GM18520 (cell line): ENCODE measurements at regions not wholly inside any gene's neighbourhood (a gene's known extent, or its start where the extent isn't known, plus 50 kb on each side); places are given as distances from the start of the nearest gene placed in this dataset.
"Not testable (repeated sequence)": the region's sequence is repeated elsewhere in the genome, so short reads cannot be mapped to it uniquely, and the experiment has no call there.

Experiments used
- ATAC-seq: cut with Tn5 transposase; IDR thresholded peaks from one replicate; pipeline ENCODE4 v1.9.1; 2021; ENCODE audit not compliant: unreplicated experiment

GRCh38 chr12:67758521-67758920 is 110.0 kb downstream of the DYRK2 start:
- ATAC-seq: no peak

GRCh38 chr12:67759829-67760228 is 111.3 kb downstream of the DYRK2 start:
- no peak for ATAC-seq

- no peak for ATAC-seq
Measured at GRCh38 chr12:67760586-67761275, 112.2 kb downstream of the DYRK2 start.

GRCh38 chr12:67761566-67761965 is 113.0 kb downstream of the DYRK2 start:
- no peak for ATAC-seq

- no peak for ATAC-seq
Measured at GRCh38 chr12:67764055-67764454, 115.5 kb downstream of the DYRK2 start.

GRCh38 chr12:67764946-67765619 is 116.5 kb downstream of the DYRK2 start:
- ATAC-seq: no peak

- ATAC-seq: no peak
Measured at GRCh38 chr12:67765776-67766766, 117.5 kb downstream of the DYRK2 start.

GRCh38 chr12:67772267-67773169 is 124.0 kb downstream of the DYRK2 start:
- no peak for ATAC-seq

- no peak for ATAC-seq
Measured at GRCh38 chr12:67773896-67774295, 125.4 kb downstream of the DYRK2 start.

- ATAC-seq: no peak
Measured at GRCh38 chr12:67774983-67775587, 126.5 kb downstream of the DYRK2 start.

GRCh38 chr12:67780580-67781084 is 132.1 kb downstream of the DYRK2 start:
- ATAC-seq: no peak

- ATAC-seq: no peak
Measured at GRCh38 chr12:67782573-67782972, 134.0 kb downstream of the DYRK2 start.

- ATAC-seq: no peak
Measured at GRCh38 chr12:67783393-67783792, 134.8 kb downstream of the DYRK2 start.

- ATAC-seq: no peak
Measured at GRCh38 chr12:67784831-67785230, 136.3 kb downstream of the DYRK2 start.

- no peak for ATAC-seq
Measured at GRCh38 chr12:67786086-67786485, 137.5 kb downstream of the DYRK2 start.

GRCh38 chr12:67788118-67788517 is 139.6 kb downstream of the DYRK2 start:
- no peak for ATAC-seq

GRCh38 chr12:67789266-67789665 is 140.7 kb downstream of the DYRK2 start:
- ATAC-seq: no peak

- ATAC-seq: no peak
Measured at GRCh38 chr12:67790660-67791059, 142.1 kb downstream of the DYRK2 start.

- ATAC-seq: not testable (repeated sequence)
Measured at GRCh38 chr12:67791362-67791761, 142.8 kb downstream of the DYRK2 start.

GRCh38 chr12:67792185-67792584 is 143.6 kb downstream of the DYRK2 start:
- no peak for ATAC-seq
